ENCODE measurements at regions not wholly inside any gene's neighbourhood (a gene's known extent, or its start where the extent isn't known, plus 50 kb on each side); places are given as distances from the start of the nearest gene placed in this dataset.

DNA sequence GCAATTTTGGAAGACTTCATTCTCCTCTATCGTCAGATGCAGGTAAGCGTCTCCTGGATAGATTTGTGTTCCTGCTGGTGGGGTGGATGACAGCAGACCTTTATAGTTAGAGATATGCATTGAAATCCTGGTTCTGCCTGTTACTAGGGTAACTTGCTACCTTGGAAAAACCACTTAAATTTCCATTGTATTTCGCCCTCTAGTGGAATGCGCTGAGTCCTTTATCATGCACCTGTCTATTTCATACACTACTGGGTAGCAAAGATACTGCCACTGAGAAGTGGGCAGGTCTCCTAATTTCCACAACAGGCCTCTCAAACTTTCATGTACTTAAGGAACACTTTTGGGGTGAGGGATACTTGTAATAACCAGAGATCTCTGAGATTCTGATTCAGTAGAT, 209.5 kb upstream of the SUCLG2 start:
- DNase-seq = no peak
- intact Hi-C loops (cut with DNase I) = no loop called here
- H3K4me1 ChIP-seq = no peaks in the 10 kb centered on the region
- peaks cover 0 to 12% (median 0%) of the 10 kb centered on the region in 3 donors for H3K9me3 ChIP-seq
- TF ChIP-seq, protein P1, sequence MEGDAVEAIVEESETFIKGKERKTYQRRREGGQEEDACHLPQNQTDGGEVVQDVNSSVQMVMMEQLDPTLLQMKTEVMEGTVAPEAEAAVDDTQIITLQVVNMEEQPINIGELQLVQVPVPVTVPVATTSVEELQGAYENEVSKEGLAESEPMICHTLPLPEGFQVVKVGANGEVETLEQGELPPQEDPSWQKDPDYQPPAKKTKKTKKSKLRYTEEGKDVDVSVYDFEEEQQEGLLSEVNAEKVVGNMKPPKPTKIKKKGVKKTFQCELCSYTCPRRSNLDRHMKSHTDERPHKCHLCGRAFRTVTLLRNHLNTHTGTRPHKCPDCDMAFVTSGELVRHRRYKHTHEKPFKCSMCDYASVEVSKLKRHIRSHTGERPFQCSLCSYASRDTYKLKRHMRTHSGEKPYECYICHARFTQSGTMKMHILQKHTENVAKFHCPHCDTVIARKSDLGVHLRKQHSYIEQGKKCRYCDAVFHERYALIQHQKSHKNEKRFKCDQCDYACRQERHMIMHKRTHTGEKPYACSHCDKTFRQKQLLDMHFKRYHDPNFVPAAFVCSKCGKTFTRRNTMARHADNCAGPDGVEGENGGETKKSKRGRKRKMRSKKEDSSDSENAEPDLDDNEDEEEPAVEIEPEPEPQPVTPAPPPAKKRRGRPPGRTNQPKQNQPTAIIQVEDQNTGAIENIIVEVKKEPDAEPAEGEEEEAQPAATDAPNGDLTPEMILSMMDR (IDR thresholded peaks at IDR 0.05) = no peak
- no peak for TF ChIP-seq POLR2A (IDR thresholded peaks at IDR 0.05)
- 60 to 69% methylated on average over 4 of the region's 4 CpGs for WGBS, 2 donors
- no peak overlapping the region for H3K4me3 ChIP-seq
- H3K27me3 ChIP-seq = no peaks in the 10 kb centered on the region
- no peaks in the 10 kb centered on the region for H3K36me3 ChIP-seq
- no peak overlapping the region for H3K27ac ChIP-seq

DNA sequence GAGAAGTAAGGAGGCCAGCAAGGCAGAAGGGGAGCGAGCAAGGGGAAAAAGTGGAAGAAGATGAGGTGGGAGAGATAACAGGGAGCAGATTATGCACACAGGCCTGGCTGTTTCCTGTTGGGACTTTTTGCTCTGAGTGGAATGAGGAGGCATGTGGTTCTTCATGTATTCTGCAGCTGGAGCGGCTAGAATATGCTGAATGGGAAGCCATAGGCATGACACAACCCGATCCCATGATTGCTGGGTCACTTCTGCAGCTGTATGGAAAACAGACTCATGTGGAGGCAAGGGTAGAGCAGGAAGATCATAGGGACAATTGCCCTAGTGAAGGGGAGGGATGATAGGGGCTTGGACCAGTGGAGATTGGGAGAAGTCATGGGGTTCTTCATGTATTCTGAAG, 206.0 kb upstream of the SUCLG2 start:
- DNase-seq = no peak
- TF ChIP-seq, protein P1 (IDR thresholded peaks at IDR 0.05) = no peak
- no peak overlapping the region for H3K4me3 ChIP-seq
- no peaks in the 10 kb centered on the region for H3K36me3 ChIP-seq
- intact Hi-C loops (cut with DNase I) = no loop called here
- no peaks in the 10 kb centered on the region for H3K27me3 ChIP-seq
- no peak overlapping the region for H3K27ac ChIP-seq
- 75 to 89% methylated on average over 3 of the region's 3 CpGs for WGBS, 2 donors
- no peaks in the 10 kb centered on the region for H3K4me1 ChIP-seq
- peaks cover 0 to 7% (median 0%) of the 10 kb centered on the region in 3 donors for H3K9me3 ChIP-seq

DNA sequence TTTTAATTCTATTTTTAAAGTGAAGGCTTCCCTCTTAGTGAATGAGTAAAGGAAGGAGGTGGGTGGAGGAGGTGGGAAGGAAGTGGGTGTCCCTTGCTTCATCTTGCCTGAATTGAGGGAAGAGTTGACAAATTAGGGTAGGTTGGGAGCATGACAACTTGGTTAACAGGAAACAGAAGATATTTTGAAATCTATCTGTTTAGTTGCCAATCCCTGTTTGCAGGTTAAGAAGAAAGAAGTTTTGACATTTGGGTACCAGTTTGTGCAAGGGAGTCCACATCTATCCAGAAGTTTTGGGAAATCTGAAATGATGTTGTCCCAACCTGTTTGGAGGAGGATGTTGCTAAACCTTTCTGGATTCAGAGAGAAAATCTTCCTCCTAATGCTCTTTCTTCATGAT, 204.1 kb upstream of the SUCLG2 start:
- Histone ChIP-seq H3K27me3 (no peaks in the 10 kb centered on the region), H3K4me1 (no peaks in the 10 kb centered on the region), H3K4me3 (no peak overlapping the region), H3K27ac (no peak overlapping the region), H3K36me3 (no peaks in the 10 kb centered on the region), H3K9me3 (peaks cover 0 to 7% (median 0%) of the 10 kb centered on the region in 3 donors)
- TF ChIP-seq POLR2A (IDR thresholded peaks at IDR 0.05) = no peak
- TF ChIP-seq, protein P1 (IDR thresholded peaks at IDR 0.05) = no peak
- DNase-seq = no peak
- intact Hi-C loops (cut with DNase I) = no loop called here

DNA sequence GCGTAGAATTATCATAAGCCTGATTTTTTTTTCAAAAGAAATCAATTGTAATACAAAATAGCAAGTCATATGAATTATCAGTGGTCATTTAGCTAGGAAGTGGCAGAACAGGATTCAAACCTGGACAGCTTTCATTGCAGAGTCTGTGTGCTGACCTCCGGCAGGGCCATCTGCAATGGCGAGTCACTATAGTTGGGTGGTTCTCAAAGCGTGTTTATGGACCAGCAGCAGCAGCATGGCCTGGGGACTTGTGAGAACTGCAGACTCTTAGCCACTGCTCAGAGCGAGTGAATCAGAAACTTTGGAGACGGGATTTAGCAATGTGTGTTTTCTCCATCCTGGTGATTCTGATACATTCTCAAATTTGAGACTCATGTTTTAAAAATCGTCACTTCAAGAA, 202.3 kb upstream of the SUCLG2 start:
- intact Hi-C loops (cut with DNase I) = no loop called here
- no peak for TF ChIP-seq POLR2A (IDR thresholded peaks at IDR 0.05)
- TF ChIP-seq, protein P1 (IDR thresholded peaks at IDR 0.05) = no peak
- H3K36me3 ChIP-seq = no peaks in the 10 kb centered on the region
- H3K4me3 ChIP-seq = no peak overlapping the region
- DNase-seq = no peak
- no peak overlapping the region for H3K27ac ChIP-seq
- H3K9me3 ChIP-seq = peaks cover 0 to 7% (median 0%) of the 10 kb centered on the region in 3 donors
- 84 to 93% methylated on average over 7 of the region's 7 CpGs for WGBS, 2 donors
- H3K4me1 ChIP-seq = no peaks in the 10 kb centered on the region
- H3K27me3 ChIP-seq = no peaks in the 10 kb centered on the region

DNA sequence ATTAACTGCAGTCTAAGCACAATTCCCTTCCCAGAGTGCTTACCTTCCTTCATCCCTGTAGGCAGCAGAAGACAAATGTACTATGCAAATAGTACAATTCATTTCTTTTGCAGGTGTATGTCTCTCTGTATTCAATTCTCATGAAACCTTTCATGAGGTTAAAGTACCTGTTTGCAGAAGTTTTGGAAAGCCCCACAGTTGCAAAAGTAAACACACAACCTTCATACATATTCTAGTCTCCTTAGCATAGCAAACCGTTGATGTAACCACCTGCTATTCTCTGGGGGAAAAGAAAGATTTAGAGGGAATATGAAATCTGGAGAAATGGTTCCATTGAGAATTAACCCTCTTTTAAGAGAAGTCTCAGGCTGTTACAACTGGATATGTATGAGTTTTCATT, 200.3 kb upstream of the SUCLG2 start:
- H3K27ac ChIP-seq = no peak overlapping the region
- peaks cover 0 to 7% (median 0%) of the 10 kb centered on the region in 3 donors for H3K9me3 ChIP-seq
- no peaks in the 10 kb centered on the region for H3K36me3 ChIP-seq
- TF ChIP-seq POLR2A (IDR thresholded peaks at IDR 0.05) = no peak
- TF ChIP-seq, protein P1 (IDR thresholded peaks at IDR 0.05) = no peak
- H3K4me3 ChIP-seq = no peak overlapping the region
- H3K4me1 ChIP-seq = no peaks in the 10 kb centered on the region
- DNase-seq = no peak
- H3K27me3 ChIP-seq = no peaks in the 10 kb centered on the region
- WGBS, 2 donors = 25 to 33% methylated on average over 1 of the region's 1 CpG
- intact Hi-C loops (cut with DNase I) = no loop called here
